ENCODE measurements at regions not wholly inside any gene's neighbourhood (a gene's known extent, or its start where the extent isn't known, plus 50 kb on each side); places are given as distances from the start of the nearest gene placed in this dataset.

GRCh38 chr1:221994939-221995338, 253.1 kb upstream of the DUSP10 start:
- no peak for TF ChIP-seq POLR2A (IDR thresholded peaks at IDR 0.05)
- no peak for TF ChIP-seq CTCF (IDR thresholded peaks at IDR 0.05 in 4 of 5, conservative IDR thresholded peaks at IDR 0.05 in 1 of 5)
